ENCODE measurements at regions not wholly inside any gene's neighbourhood (a gene's known extent, or its start where the extent isn't known, plus 50 kb on each side); places are given as distances from the start of the nearest gene placed in this dataset.

GRCh38 chr1:201589186-201589585 is 50.3 kb downstream of the NAV1 start:
- no peak for DNase-seq

GRCh38 chr1:201590474-201590873 is 51.5 kb downstream of the NAV1 start:
- no peak for DNase-seq

DNA sequence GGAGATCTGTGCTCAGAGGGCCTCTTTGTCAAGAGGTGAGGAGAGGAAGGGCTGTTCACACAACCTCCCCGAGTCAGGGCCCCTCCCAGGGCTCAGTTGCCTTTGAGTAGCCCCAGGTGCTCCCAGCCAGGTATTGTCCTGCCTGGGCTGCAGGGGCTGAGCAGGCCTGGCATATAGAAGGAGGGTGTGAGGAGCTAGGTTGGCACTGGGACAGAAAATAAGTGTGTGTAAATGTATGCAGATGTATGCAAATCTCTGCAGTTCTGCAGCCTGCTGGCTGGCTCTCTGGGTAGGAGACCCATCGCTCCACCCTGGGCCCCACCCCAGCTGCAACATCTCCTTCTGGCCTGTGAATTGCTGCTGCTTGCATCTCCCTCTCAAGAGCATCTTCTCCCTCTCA is 52.4 kb downstream of the NAV1 start:
- no peak for DNase-seq

- DNase-seq = no peak
Observed at GRCh38 chr1:201591981-201592380, 53.1 kb downstream of the NAV1 start.

DNA sequence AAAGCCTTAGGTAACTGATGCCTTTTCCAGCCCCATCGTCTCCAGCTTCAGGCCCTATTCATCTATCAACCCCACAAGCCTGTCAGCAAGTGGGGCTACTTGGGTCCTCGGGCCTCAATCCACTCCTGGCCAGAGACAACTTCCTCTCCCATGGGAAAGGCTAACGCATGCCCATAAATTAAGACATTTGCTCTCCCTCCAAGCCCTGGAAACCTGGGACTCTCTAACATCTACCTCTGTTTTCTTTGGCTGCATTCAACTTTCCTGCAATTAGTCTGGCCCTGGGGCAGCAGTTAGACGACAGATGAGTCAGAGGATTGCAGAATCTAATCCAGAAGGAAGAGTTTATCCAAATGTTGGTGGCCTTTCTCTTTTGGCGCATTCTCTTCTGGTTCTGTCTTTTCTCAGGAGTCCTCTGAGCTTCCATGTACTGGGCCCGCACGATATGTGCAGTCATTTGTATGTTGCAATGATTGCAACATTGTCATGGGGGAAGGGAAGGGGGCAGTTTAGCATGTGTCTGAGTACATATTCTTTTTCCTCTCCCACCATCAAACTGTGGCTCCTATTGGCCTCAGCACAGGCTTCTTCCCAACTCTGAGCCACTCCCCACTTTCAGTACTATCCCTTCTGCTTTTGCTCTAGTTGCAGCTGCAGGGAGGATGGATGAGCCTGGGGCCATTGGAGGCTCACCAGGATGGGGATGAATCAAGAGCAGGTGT is 54.4 kb downstream of the NAV1 start:
- DNase-seq = no peak

- no peak for DNase-seq
Observed at GRCh38 chr1:201594575-201595245, 55.8 kb downstream of the NAV1 start.

DNA sequence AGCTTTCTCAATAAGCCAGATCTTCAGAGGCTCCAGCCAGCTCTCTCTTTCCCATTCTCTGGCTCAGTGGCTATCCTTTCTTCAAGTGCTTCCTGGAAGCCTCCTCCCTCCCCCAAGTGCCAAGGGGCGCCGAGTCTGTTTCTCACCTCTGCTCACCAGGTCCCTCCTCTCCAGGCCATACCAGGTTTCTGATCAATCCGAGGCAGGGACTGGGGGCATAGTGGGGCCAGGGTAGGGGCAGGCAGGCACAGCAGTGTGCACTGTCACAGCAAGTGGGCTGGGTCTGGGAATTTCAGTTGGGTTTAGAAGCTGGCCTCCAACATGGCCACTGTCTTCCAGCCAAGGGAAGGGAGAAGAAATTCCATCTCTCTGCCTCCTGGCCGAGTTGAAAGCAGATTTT is 56.5 kb downstream of the NAV1 start:
- DNase-seq = no peak

- no peak for DNase-seq
Observed at GRCh38 chr1:201596101-201596868, 57.4 kb downstream of the NAV1 start.

DNA sequence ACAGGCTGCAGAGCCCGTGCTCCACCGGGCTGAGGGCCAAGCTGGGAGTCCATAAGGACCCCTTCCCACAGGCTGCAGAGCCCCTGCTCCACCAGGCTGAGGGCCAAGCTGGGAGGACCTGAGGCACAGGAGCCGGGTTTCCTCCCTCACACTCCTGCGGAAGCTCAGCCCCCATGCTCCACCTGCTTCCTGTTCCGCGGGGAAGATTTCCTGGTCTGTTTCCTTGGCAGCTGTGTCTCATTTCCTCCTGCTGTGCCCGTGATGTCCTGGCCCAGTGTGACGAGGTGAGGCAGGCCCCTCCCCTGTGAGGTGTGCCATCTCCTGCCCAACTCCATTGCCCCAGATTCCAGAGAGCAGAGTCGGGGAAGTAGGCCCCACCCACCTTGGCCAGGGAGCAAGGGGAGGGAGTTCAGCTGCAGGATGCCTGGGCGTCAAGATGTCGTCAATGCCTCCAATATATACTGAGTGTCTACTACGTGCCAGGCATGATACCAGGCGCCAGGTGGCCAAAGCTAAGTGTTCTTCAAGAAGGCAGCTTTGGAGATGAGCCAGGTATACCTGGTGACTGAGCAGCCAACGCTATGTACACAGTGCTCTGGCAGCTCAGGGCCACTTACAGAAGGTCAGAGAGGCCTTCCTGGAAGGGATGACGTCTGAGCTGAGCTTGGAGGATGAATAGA is 58.8 kb downstream of the NAV1 start:
- DNase-seq = no peak

DNA sequence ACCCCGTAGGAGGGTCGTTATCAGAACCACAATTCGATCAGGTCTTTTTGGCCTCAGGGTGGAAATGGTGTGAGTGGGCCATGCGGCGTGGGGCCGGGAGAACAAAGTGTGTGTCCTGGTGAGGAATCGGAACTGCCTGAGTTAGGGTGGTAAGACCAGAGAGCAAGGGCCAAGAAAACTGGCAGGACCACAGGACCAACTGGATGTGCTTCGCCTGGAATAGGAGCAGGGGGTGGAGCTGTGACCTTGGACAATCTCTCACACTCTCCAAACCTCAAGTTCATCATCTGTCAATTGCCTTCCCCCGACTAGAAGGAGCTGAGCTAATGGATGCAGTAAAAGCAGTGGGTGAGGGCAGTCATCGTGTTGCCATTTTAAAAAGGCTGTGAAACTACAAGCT is 59.5 kb downstream of the NAV1 start:
- DNase-seq = no peak

- DNase-seq = no peak
Observed at GRCh38 chr1:201598973-201599372, 60.0 kb downstream of the NAV1 start.

GRCh38 chr1:201599548-201599947 is 60.6 kb downstream of the NAV1 start:
- peak in 2 of 56 donors; percentile 12 to 36 for DNase-seq

DNA sequence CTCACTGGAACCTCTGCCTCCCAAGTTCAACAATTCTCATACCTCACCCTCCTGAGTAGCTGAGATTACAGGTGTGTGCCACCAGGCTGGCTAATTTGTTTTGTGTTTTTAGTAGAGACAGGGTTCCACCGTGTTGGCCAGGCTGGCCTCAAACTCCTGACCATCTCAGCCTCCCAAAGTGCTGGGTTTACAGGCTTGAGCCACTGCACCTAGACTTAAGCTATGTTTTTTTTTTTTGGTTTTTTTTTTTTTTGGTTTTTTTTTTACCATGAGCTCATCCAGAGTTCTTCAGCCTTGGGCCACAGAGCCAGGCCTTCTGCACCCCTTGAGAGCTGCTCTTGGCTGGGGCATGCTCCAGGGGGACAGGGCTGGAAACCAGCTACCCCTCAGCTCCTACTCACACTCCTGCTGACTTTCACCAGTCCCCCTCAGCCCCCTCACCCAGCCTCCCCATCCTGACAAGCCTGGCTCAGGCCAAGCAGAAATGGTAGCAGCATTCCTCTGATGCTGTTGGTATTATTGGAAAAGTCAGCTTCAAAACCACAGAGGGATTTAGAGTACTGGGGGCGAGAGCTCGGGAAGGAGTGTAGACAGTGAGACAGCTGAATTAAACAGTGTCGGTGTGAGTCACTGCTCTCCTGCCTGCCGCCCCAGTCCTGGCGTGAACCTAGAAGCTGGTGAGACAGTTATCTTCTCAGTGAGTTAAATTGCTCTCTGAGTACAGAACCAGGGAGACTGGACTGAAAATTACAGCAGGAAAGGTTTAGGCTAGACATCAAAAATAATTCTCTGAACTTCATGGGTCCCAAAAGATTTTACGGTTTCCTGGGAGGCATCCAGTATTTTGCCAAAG is 63.7 kb downstream of the NAV1 start:
- peak in 8 of 56 donors; percentile 8 to 38 (median 24) for DNase-seq

GRCh38 chr1:201603613-201604232 is 64.8 kb downstream of the NAV1 start:
- no peak for DNase-seq

DNA sequence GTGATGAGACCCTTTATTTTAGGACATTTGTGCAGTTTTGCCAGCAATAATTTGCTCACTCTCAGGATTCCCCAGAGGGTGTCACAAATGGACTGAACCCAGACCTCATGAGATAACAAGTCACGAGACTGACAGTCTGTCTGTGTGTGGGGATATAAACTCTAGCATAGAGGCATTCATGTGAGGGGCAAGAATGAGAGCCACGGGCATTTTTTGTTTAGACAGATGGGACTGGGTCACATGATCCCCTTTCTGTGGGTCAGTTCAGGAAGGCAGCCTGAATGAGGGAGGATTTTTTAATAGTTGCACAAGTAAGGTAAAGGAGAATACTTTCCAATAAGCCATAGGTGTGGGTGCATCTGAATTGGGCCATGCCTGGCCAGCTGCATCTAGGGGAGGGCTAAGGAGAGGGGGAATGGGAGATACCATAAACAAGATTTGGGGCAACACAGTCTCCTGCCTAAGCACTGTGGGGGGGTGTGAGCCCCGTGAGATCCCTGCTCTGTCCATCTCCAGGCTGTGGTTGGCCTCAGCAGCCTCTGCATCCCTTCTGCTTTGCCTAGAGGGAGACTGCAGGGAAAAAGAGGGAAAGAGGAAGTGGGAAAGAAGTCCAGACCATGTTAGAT is 66.6 kb downstream of the NAV1 start:
- peak in 1 of 56 donors; percentile 38 for DNase-seq

GRCh38 chr1:201606096-201606495 is 67.2 kb downstream of the NAV1 start:
- DNase-seq = no peak

DNA sequence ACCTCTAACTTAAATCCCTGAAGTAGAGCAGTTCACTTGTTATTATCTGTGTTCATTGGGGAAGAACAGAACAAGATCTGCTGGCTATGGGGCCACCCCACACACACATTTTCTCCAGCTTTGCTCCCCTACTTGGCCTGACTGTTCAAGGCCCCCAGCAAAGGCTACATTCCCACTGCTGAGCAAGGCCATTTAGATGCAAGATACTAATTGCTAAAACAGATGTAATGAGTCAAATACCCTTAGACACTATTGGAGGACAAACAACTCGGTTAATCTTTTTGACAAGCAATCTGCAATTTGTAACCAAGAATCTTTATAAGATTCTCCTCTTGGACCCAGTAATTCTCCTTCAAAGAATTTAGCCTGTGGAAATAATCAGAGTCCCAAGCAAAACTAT is 67.7 kb downstream of the NAV1 start:
- no peak for DNase-seq

GRCh38 chr1:201608635-201609395 is 69.9 kb downstream of the NAV1 start:
- DNase-seq = peak in 22 of 56 donors; percentile 11 to 61 (median 36)
